SU-DHL-6 (cell line): ENCODE measurements at regions not wholly inside any gene's neighbourhood (a gene's known extent, or its start where the extent isn't known, plus 50 kb on each side); places are given as distances from the start of the nearest gene placed in this dataset.

Experiments used
- EZH2phosphoT487 ChIP-seq: fragments of 200-600 bp; sonication (generic), shearing (Covaris generic); conservative IDR thresholded peaks from 2 replicates; pipeline ENCODE4 v1.6.1; 2018; ENCODE audit warnings: mild to moderate bottlenecking, antibody characterized with exemption, low read length, moderate library complexity, mixed read lengths
- TF ChIP-seq, protein P1 (sequence below): fragments of 200-600 bp; sonication (generic); IDR thresholded peaks from one replicate; pipeline ENCODE4 v1.5.1; 2017; ENCODE audit warnings: antibody characterized with exemption, mild to moderate bottlenecking, low read length, moderate library complexity; ENCODE audit not compliant: insufficient read depth, poor library complexity, severe bottlenecking

GRCh38 chr13:56718791-56719190 is 421.9 kb upstream of the PRR20A start:
- TF ChIP-seq, protein P1, sequence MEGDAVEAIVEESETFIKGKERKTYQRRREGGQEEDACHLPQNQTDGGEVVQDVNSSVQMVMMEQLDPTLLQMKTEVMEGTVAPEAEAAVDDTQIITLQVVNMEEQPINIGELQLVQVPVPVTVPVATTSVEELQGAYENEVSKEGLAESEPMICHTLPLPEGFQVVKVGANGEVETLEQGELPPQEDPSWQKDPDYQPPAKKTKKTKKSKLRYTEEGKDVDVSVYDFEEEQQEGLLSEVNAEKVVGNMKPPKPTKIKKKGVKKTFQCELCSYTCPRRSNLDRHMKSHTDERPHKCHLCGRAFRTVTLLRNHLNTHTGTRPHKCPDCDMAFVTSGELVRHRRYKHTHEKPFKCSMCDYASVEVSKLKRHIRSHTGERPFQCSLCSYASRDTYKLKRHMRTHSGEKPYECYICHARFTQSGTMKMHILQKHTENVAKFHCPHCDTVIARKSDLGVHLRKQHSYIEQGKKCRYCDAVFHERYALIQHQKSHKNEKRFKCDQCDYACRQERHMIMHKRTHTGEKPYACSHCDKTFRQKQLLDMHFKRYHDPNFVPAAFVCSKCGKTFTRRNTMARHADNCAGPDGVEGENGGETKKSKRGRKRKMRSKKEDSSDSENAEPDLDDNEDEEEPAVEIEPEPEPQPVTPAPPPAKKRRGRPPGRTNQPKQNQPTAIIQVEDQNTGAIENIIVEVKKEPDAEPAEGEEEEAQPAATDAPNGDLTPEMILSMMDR, result no peak
- no peak for TF ChIP-seq EZH2phosphoT487
